ENCODE measurements at regions not wholly inside any gene's neighbourhood (a gene's known extent, or its start where the extent isn't known, plus 50 kb on each side); places are given as distances from the start of the nearest gene placed in this dataset.

- H3K4me3 ChIP-seq = no peak overlapping the region
- H4K20me1 ChIP-seq (replicated peaks; ENCODE audit: control insufficient read depth, insufficient read depth, low read length) = no peaks in the 10 kb centered on the region
- peaks cover 0 to 21% of the 10 kb centered on the region in 2 experiments; a peak in 3 of 5 replicates for H3K4me1 ChIP-seq (replicated peaks in 1 of 2; ENCODE audit: control insufficient read depth in 2 of 2, insufficient read depth in 2 of 2, low read length in 2 of 2)
- DNase-seq (ENCODE audit: extremely low read depth in 1 of 4, low spot score in 3 of 4) = no peak
- ChIA-PET CTCF (ENCODE audit: low intra/inter-chr PET ratio) (no interaction called here), POLR2A (interaction anchor here (0.6 to 2.4 kb wide), 2 partner anchors 11 to 1768 kb away, joined by 3 to 12 read pairs; no protein-coding TSS in a partner anchor)
- WGBS (ENCODE audit: insufficient coverage, low coverage, missing lambda C conversion rate) = 10% methylated on average over 4 of the region's 4 CpGs
- no peak overlapping the region for H3K9ac ChIP-seq (ENCODE audit: insufficient read depth in 1 of 2, low read depth in 2 of 2, low read length in 2 of 2)
- no peaks in the 10 kb centered on the region for H3K9me1 ChIP-seq (ENCODE audit: control insufficient read depth, insufficient read depth, low read length)
- ATAC-seq = no peak
- no peak for FAIRE-seq
- in situ Hi-C loops (cut with MboI) (no loop called here), intact Hi-C loops (cut with micrococcal nuclease) (loop anchor here (10.0 kb wide), 1 partner anchor 139 kb away; no protein-coding TSS in a partner anchor)
- H3K9me3 ChIP-seq (replicated peaks; ENCODE audit: control insufficient read depth, insufficient read depth, low read depth, low read length) = no peaks in the 10 kb centered on the region
- H3K27me3 ChIP-seq (ENCODE audit: control insufficient read depth in 2 of 2, insufficient read depth in 2 of 2, low read length in 2 of 2) = no peaks in the 10 kb centered on the region
- H3K79me2 ChIP-seq (ENCODE audit: control insufficient read depth, insufficient read depth, low read length) = no peaks in the 10 kb centered on the region
- H3K4me2 ChIP-seq (ENCODE audit: insufficient read depth, low read length) = no peak overlapping the region
- no TSS peak for BruUV-seq (replicated peaks)
- H2AFZ ChIP-seq (ENCODE audit: low read depth, low read length) = no peak overlapping the region
- H3K27ac ChIP-seq (ENCODE audit: extremely low read depth, low read depth, low read length) = no peak overlapping the region
- H3K36me3 ChIP-seq (ENCODE audit: control insufficient read depth, insufficient read depth, low read length) = no peaks in the 10 kb centered on the region
- TF ChIP-seq ZKSCAN8 (CRISPR knock-in tag; IDR thresholded peaks at IDR 0.05) (no peak), ZNF253 (CRISPR knock-in tag; conservative IDR thresholded peaks at IDR 0.05) (no peak), MEF2A (IDR thresholded peaks at IDR 0.05; ENCODE audit: control insufficient read depth, low read depth, low read length) (no peak), RBFOX2 (IDR thresholded peaks at IDR 0.05; ENCODE audit: low read depth, low read length) (no peak), SIN3B (IDR thresholded peaks at IDR 0.05; ENCODE audit: low read depth) (no peak), DMBX1 (CRISPR knock-in tag; IDR thresholded peaks at IDR 0.05; ENCODE audit: borderline replicate concordance) (no peak), ZNF444 (CRISPR knock-in tag; IDR thresholded peaks at IDR 0.05) (no peak), ILF3 (IDR thresholded peaks at IDR 0.05; ENCODE audit: borderline replicate concordance) (no peak), ZNF668 (CRISPR knock-in tag; IDR thresholded peaks at IDR 0.05) (no peak), ELF1 (tag; IDR thresholded peaks at IDR 0.05) (no peak), ZNF644 (tag; IDR thresholded peaks at IDR 0.05; ENCODE audit: low read depth) (no peak), RBBP5 (IDR thresholded peaks at IDR 0.05; ENCODE audit: borderline replicate concordance, insufficient read depth, low read length, poor library complexity, severe bottlenecking) (no peak), MITF (IDR thresholded peaks at IDR 0.05) (no peak), NR3C1 (CRISPR knock-in tag; IDR thresholded peaks at IDR 0.05) (no peak), FOXM1 (IDR thresholded peaks at IDR 0.05; ENCODE audit: low read depth) (no peak), FOXM1 (CRISPR knock-in tag; IDR thresholded peaks at IDR 0.05; ENCODE audit: low read depth) (no peak), ZNF133 (CRISPR knock-in tag; IDR thresholded peaks at IDR 0.05) (no peak)
Measured at GRCh38 chr5:56413546-56413945, 180.4 kb upstream of the ANKRD55 start.

Measured in K562 (cell line).